NCI-H226 (cell line): ENCODE measurements at regions not wholly inside any gene's neighbourhood (a gene's known extent, or its start where the extent isn't known, plus 50 kb on each side); places are given as distances from the start of the nearest gene placed in this dataset.

Experiments
- DNase-seq: peaks from one replicate; pipeline ENCODE4 v3.0.0-alpha.2; 2015

- no peak for DNase-seq
Observed at GRCh38 chr20:7359739-7360138, 580.5 kb downstream of the HAO1 start.

- DNase-seq: no peak
Observed at GRCh38 chr20:7361321-7361720, 578.9 kb downstream of the HAO1 start.

DNA sequence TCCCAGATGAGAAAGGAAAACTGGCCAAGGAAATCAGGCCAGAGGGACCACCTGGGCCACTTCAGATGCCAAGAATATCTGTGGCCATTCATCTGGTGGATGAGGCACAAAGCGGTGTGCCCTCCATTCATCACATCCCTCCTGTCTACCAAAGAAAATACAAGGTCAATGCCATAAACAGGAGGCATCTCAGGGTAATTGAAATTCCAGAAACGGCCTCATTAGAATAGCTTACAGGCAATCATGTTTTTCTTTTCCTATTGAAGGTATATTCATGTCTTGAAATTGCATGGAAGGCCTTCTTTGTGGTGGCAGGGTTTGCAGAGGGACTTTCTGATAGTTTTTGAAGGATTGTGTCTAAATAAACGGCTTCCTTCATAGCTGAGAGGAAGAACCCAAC, 578.3 kb downstream of the HAO1 start:
- DNase-seq: no peak

- no peak for DNase-seq
Observed at GRCh38 chr20:7362601-7363000, 577.7 kb downstream of the HAO1 start.

- no peak for DNase-seq
Observed at GRCh38 chr20:7366189-7366588, 574.1 kb downstream of the HAO1 start.

DNA sequence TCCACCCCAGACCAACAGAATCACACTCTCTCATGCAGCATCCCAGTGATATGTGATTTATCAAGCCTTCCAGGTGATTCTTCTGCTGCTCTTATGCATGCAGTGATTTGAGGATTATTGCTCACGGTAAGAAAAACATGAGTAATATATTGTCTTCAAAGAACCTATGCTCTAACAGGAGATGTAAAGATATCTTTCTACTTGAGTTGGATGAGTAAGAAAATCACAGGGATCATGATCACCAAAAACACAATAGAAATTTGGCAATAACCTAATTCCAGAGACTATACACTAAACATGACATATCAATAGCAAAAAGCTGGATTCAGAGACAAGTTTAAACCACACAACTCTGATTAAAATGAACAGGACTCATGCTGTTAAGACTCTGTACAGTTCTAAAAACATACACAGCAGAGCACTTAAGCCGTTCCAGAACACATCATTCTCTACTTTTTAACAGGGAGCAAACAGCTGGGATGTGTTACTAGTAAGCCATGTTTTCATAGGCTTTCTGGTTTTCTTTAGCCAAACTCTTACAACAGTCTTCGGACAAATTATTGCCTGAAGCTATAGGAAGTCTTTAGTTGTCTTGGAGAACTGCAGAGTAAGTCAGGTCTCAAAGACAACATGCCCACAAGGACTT, 568.6 kb downstream of the HAO1 start:
- DNase-seq: no peak

DNA sequence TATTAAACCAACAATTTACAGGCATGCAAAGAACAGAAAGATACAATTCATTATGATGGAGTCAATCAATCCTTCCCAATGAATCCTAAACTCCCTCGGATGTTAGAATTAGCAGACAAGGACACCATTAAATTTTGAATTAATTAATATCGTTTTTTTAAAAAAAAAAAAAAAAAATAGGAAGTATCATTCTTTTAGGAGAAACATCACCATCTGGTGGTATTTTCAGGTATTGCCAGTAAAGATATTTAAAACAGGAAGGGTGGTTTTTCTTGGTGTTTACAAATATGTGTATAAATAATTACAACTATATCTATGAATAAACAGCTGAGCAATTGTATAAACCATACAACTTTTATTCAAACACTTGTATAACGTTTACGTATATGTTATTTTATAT, 564.4 kb downstream of the HAO1 start:
- no peak for DNase-seq

DNA sequence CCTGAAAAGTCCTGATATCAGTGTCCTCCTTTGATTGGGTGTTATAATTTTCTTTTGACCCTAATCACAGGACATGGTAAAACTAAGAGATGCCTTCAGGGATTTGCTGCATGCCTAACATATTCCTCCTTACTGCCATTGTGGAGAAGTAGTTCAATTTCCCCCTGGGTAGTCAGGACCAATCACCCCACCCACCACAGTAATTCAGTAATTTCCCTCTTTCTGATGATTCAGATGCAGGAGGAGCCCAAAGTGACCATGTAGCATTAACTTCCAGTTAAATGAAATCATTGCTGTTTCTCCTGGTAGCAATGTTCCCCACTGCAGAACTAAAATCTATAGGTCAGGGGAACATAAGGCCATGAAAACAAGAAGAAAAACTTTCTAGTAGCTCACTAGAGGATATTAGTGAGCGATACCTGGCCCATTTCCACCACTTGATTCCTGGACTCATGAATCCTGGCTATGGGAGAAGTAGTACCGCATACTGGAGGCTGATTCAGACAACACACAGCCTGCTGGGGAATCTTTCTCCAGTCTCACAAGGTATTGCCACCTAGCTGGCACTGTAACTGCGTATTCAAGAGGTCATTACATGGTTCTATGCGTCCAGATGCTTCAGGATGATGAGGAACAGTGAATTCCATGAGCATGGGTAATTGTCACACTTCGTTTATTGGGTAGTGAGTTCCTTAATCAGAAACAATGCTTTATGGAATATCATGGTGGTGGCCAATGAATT, 561.2 kb downstream of the HAO1 start:
- no peak for DNase-seq

- DNase-seq: no peak
Observed at GRCh38 chr20:7379621-7380220, 560.5 kb downstream of the HAO1 start.

DNA sequence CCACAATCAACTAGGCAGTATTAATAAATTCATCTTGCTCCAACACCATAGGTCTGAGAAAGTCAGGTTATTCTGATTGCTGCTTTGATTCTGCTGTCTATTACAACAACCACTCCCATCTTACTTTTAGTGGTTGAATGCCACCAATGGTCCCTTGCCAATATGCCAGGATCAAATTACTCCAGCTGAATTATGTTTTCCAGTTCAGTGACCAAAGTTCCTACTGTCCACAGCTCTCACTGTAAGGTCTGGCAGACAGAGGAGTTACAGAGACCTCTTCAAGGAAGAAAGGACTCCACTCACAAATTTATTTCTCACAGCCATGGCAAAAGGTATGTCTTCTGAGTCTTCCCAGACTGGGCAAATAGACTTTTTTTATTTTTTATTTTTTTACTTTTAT, 557.0 kb downstream of the HAO1 start:
- DNase-seq: no peak

DNA sequence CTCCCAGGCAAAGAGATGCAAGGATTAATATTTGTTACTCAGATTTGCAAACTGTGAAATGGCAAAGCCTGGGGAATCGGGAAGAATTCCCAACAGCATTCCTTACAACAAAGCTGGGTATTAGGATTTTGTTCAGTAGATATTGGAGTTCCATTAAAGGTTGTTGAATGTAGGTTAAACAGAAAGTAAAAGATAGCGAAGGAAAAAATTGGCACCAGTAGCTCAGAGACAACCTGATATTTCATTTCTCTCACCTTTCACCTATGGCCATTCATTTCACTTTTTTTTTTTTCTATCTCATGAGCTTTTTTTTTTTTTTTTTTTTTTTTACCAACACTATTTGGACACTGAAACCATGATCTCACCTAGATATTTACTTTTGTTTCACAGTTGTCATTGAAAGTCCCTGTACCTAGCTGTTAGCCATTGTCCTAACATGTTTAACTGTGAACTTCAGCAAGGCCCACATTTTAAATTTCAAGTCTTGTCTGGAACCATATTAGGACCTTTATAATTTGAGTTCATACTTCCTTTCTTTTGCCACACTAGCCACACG, 552.5 kb downstream of the HAO1 start:
- no peak for DNase-seq

DNA sequence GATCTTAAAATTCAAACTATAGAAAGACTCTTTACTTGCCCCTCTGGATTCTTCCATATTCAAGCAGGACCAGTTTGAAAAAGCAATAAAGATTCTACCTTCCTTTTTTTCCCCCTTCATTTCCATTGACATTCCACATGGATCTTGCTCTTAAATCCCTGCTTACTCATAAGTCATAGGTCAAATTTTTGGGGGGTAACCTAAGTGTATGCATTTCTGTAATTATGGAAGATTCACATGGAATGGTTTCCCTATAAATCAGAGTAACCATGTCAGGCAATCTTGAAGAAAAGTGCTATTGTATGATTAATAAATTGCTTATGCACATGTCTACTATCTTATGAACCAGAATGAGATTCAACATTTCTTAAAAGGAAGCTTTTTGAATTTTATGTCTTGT, 551.0 kb downstream of the HAO1 start:
- no peak for DNase-seq

GRCh38 chr20:7392542-7393206, 547.6 kb downstream of the HAO1 start:
- DNase-seq: no peak

DNA sequence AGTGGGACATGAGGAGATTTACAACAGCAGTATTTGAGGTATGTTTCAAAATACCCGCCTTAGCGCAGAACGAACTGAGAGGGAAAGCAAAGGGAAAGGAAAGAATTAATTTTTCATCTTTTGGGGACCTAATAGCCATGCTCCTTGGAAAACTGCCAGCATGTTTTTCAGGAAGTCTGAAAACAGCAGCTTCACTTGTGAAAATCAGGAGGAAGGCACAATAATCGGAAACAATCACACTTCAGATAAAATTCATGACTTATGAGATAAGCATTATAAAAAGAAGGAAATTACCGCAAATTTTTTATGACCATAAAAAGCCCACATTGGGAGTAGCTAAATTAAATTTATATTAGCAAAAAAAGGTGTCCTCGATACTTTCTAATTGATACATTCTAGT, 541.1 kb downstream of the HAO1 start:
- DNase-seq: no peak

- no peak for DNase-seq
Observed at GRCh38 chr20:7399575-7399974, 540.7 kb downstream of the HAO1 start.

- DNase-seq: no peak
Observed at GRCh38 chr20:7406671-7407070, 533.6 kb downstream of the HAO1 start.

DNA sequence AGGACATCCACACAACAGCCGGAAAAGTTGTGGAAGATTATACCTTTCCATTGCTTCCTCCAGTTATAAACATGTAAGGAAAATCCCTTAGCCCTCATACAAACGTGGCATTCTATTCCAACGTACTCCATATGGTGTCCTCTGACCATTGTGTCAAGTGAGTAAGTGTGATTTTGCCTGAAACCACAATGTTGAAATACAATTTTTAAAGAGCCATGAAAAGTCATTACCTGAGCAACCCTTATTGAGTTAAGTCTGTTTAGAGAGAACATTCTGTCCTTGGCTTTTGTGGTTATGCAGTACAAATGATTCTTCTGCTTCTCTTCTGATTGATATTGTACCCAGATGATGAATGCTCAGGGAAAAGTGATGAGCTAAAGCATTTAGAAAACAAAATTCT, 530.1 kb downstream of the HAO1 start:
- no peak for DNase-seq

GRCh38 chr20:7411075-7411474, 529.2 kb downstream of the HAO1 start:
- DNase-seq: no peak

DNA sequence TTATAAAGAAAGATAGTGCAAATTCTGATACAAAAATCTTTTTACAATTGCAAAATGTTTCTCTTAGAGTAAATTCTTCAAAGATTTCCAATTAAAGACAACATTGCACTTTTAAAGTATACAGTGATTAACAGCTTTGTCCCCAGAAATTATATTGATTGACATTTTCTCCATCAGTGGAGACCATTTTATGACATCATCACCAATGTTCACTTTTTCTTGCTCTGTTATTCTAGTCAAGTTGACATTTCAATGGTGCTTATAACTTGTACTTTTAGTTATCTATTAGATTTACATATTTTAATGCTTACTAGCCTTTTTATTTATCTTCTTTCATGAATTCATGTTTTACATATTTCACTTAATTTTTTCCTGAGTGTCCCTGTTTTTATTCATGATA, 524.8 kb downstream of the HAO1 start:
- no peak for DNase-seq

- DNase-seq: no peak
Observed at GRCh38 chr20:7416382-7416781, 523.9 kb downstream of the HAO1 start.

- DNase-seq: no peak
Observed at GRCh38 chr20:7420345-7420744, 519.9 kb downstream of the HAO1 start.

GRCh38 chr20:7426890-7427496, 513.3 kb downstream of the HAO1 start:
- DNase-seq: no peak

DNA sequence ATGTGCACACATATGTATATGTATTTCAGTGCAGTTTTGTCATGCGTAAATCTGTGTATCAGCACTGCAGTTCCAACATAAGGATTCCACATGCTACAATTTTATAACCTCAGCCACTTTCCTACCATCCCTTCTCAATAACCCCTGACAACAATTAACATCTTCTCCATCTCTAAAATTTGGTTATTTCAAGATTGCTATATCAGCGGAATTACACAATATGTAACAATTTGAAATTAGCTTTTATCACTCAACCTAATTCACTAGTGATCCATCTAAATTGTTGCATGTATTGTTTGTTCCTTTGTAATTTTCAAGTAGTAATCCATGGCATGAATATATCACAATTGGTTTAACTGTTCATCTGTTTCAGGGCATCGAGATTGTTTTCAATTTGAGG, 511.3 kb downstream of the HAO1 start:
- DNase-seq: no peak
